Tibial nerve (tissue), 3 donors: ENCODE measurements at regions not wholly inside any gene's neighbourhood (a gene's known extent, or its start where the extent isn't known, plus 50 kb on each side); places are given as distances from the start of the nearest gene placed in this dataset.

Experiments
- CTCF ChIP-seq, 5 experiments: fragments of 200-600 bp in 3 of 5; fragments of 450-650 bp in 2 of 5; sonication (generic) in 3 of 5; IDR thresholded peaks; one replicate each; pipeline ENCODE4 v1.5.1; 2016 to 2019; ENCODE audit warnings: antibody characterized with exemption in 5 of 5, mild to moderate bottlenecking in 3 of 5, moderate library complexity in 2 of 5
- POLR2A ChIP-seq, 2 donors: fragments of 450-650 bp; IDR thresholded peaks; one replicate each; pipeline ENCODE4 v1.6.1; 2017; ENCODE audit warnings: antibody characterized with exemption in 2 of 2, mild to moderate bottlenecking in 2 of 2, moderate library complexity in 2 of 2

GRCh38 chr13:44867825-44868224 is 121.4 kb downstream of the NUFIP1 start:
- TF ChIP-seq POLR2A (IDR thresholded peaks at IDR 0.05) (no peak), CTCF (IDR thresholded peaks at IDR 0.05) (no peak)
